HG03097 (cell line): ENCODE measurements at regions not wholly inside any gene's neighbourhood (a gene's known extent, or its start where the extent isn't known, plus 50 kb on each side); places are given as distances from the start of the nearest gene placed in this dataset.

Experiments used
- ATAC-seq: cut with Tn5 transposase; IDR thresholded peaks from one replicate; pipeline ENCODE4 v1.9.1; 2021; ENCODE audit not compliant: unreplicated experiment, low FRiP score

- ATAC-seq = no peak
These were observed 1097.8 kb upstream of the SLC10A2 start for GRCh38 chr13:104163866-104164630.

GRCh38 chr13:104160536-104160935, 1094.3 kb upstream of the SLC10A2 start:
- no peak for ATAC-seq

- ATAC-seq = no peak
These were observed 1077.7 kb upstream of the SLC10A2 start for GRCh38 chr13:104143760-104144416.

GRCh38 chr13:104140552-104140951, 1074.3 kb upstream of the SLC10A2 start:
- no peak for ATAC-seq

- no peak for ATAC-seq
These were observed 1071.2 kb upstream of the SLC10A2 start for GRCh38 chr13:104137416-104137815.

- no peak for ATAC-seq
These were observed 1066.6 kb upstream of the SLC10A2 start for GRCh38 chr13:104132849-104133248.

GRCh38 chr13:104114101-104114500, 1047.9 kb upstream of the SLC10A2 start:
- no peak for ATAC-seq

- ATAC-seq = no peak
These were observed 1044.8 kb upstream of the SLC10A2 start for GRCh38 chr13:104111031-104111430.

- ATAC-seq = no peak
These were observed 1040.6 kb upstream of the SLC10A2 start for GRCh38 chr13:104106705-104107393.

GRCh38 chr13:104105418-104106355, 1039.5 kb upstream of the SLC10A2 start:
- no peak for ATAC-seq

- ATAC-seq = no peak
These were observed 1033.5 kb upstream of the SLC10A2 start for GRCh38 chr13:104099750-104100149.

GRCh38 chr13:104098421-104098820, 1032.2 kb upstream of the SLC10A2 start:
- no peak for ATAC-seq

- no peak for ATAC-seq
These were observed 1020.5 kb upstream of the SLC10A2 start for GRCh38 chr13:104086759-104087158.

GRCh38 chr13:104086210-104086609, 1020.0 kb upstream of the SLC10A2 start:
- ATAC-seq = no peak

- ATAC-seq = no peak
These were observed 1019.4 kb upstream of the SLC10A2 start for GRCh38 chr13:104085611-104086010.

GRCh38 chr13:104074326-104074725, 1008.1 kb upstream of the SLC10A2 start:
- no peak for ATAC-seq

GRCh38 chr13:104071806-104072205, 1005.6 kb upstream of the SLC10A2 start:
- ATAC-seq = no peak

- ATAC-seq = no peak
These were observed 999.1 kb upstream of the SLC10A2 start for GRCh38 chr13:104065328-104065727.

- no peak for ATAC-seq
These were observed 991.6 kb upstream of the SLC10A2 start for GRCh38 chr13:104057861-104058260.

- ATAC-seq = no peak
These were observed 979.7 kb upstream of the SLC10A2 start for GRCh38 chr13:104045907-104046306.
